Astrocyte of the cerebellum (primary cell): ENCODE measurements at regions not wholly inside any gene's neighbourhood (a gene's known extent, or its start where the extent isn't known, plus 50 kb on each side); places are given as distances from the start of the nearest gene placed in this dataset.

Experiments used
- DNase-seq: peaks from one replicate; pipeline ENCODE4 v3.0.0-alpha.2; 2011; ENCODE audit warnings: low read depth
- H3K4me3 ChIP-seq: 2 replicates; pipeline ENCODE4 v1.5.1; 2011; ENCODE audit warnings: mild to moderate bottlenecking, low read depth, low read length, moderate library complexity
- in situ Hi-C: cut with HindIII; loops from 2 replicates; pipeline ENCODE4 v1.10.0; 2017; ENCODE audit warnings: low sequenced_read_pairs
- TF ChIP-seq, protein P1 (sequence below): IDR thresholded peaks from 2 replicates; pipeline ENCODE4 v1.5.1; 2012; ENCODE audit warnings: low read length, low read depth, moderate library complexity, mild to moderate bottlenecking; ENCODE audit errors: missing control alignments

DNA sequence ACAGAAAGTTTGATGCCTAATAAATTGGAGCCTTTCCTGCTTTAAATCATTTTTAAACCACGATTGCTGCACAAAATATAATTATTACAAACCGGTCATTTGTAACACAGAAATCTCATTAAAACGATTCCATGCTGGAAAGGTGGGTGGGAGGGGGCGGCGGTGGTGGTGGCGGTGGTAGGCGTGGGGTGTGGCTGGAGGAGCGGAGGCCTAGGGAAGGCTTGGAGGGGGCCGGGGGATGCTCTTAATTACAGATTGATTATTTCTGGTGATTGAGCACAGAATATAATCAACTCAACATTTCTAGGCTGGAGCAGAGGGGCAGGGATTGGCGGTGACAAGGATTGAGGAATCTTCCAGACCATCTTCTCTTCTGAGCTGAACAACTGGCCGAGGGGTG lies 157.5 kb downstream of the TRIM29 start:
- TF ChIP-seq, protein P1, sequence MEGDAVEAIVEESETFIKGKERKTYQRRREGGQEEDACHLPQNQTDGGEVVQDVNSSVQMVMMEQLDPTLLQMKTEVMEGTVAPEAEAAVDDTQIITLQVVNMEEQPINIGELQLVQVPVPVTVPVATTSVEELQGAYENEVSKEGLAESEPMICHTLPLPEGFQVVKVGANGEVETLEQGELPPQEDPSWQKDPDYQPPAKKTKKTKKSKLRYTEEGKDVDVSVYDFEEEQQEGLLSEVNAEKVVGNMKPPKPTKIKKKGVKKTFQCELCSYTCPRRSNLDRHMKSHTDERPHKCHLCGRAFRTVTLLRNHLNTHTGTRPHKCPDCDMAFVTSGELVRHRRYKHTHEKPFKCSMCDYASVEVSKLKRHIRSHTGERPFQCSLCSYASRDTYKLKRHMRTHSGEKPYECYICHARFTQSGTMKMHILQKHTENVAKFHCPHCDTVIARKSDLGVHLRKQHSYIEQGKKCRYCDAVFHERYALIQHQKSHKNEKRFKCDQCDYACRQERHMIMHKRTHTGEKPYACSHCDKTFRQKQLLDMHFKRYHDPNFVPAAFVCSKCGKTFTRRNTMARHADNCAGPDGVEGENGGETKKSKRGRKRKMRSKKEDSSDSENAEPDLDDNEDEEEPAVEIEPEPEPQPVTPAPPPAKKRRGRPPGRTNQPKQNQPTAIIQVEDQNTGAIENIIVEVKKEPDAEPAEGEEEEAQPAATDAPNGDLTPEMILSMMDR = no peak
- DNase-seq = no peak
- in situ Hi-C loops = no loop called here
- H3K4me3 ChIP-seq = no peak overlapping the region

DNA sequence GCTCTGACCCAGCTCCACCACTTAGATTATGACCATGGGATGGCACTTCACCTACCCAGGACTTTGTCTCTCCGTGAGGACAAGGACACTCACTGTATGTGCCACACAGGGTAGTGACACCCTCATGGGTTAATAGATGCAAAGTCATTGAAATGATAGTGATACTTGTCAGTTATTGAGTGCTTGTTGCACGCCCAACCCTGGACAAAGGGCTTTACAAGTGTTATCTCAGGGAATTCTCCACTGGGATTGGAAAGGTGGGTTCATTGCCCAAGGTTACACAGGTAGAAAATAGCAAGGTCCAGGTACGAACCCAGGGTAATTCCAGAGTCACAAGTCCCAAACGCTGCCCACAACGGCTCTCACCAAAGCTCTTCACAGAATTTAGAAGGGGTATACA lies 158.2 kb downstream of the TRIM29 start:
- TF ChIP-seq, protein P1 = no peak
- DNase-seq = no peak
- in situ Hi-C loops = no loop called here
- no peak overlapping the region for H3K4me3 ChIP-seq

DNA sequence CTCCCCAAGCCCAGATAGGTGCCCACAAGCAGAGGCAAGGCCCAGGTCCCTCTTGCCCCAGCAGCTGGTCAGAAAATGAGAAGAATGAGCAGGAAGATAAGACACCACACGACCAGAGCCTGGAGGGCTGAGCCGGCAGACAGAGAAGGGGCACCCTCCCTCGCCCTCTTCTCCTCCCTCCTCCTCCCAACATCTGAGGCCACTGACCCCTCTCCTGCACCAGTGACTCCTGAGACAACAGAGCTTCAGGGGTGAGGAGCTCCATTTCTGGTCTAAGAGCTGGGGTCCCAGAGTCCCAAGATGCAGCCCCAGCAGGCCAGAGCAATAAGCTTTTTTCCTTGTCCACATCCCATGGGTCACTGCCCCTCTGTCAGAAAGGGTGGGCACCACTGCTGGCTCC lies 159.2 kb downstream of the TRIM29 start:
- in situ Hi-C loops = no loop called here
- TF ChIP-seq, protein P1 = no peak

DNA sequence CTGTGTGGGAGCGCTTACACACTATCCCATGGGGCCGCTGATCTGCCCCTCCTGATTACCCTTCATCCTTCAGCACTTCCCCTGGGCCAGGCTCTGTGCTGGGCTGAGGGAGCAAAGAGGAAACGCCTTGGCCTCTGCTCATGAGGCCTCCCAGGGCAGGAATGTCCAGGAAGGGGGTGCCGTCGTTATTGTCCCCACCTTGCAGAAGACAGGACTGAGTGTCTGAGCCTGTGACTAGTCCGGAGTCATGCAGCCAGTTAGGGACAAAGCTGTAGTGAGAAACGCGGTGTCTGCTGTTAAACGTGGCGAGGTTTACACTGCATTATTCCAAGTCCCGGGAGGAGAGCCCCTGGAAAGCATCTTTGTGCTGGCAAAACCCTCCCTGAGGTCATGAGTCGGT lies 160.0 kb downstream of the TRIM29 start:
- no peak for DNase-seq
- TF ChIP-seq, protein P1 = no peak
- H3K4me3 ChIP-seq = no peak overlapping the region
- in situ Hi-C loops = no loop called here

More for the DNA sequence above, 159.2 kb downstream of the TRIM29 start:
- no peak for DNase-seq
- no peak overlapping the region for H3K4me3 ChIP-seq

DNA sequence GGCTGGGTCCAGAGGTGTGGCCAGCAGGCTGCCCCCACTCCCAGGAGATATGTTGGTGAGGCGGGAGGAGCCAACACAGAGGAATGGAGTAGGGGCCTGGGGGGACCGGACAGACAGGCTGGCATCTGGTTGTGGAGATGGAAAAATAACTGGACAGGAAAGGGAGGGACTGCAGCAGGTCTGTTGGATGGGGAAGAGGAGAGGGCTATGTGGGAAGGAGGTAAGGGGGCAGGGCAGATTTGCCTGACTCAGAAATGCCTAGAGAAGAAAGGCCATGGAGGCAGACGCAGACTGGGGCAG lies 160.4 kb downstream of the TRIM29 start:
- in situ Hi-C loops = no loop called here
- TF ChIP-seq, protein P1 = no peak
- no peak overlapping the region for H3K4me3 ChIP-seq
- DNase-seq = no peak

DNA sequence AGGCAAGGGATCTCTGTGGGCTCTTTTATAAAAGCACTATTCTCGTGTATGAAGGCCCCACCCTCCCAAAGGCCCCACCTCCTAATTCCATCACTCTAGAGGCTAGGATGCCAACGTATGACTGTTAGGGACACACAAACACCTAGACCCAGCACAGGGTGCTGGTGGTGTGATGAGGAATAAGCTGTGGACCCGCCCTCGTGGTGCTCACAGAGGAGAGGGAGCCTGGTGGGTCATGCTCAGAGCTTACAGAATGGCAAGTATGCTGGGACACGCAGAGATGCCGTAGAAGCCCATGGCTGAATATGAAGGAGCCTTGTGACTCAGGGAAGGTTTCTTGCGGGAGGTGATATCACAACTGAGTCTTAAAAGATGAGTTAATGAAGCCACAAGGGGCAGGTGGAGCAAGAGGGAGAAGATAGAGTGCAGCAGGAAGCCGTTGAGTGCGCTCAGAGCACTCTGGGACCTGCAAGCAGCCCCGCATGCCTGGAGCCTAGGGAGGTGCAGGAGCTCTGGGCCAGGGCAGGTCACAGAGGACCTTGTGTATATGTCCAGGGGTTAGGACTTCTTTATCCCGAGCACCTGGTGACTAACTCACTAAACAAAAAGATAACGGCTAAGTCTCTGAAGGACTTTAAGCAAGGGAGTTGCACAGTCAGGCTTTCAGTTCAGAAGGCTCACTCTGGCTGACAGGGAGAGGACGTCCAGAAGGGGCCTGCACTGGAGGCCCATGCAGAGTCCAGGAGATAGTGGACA lies 160.9 kb downstream of the TRIM29 start:
- TF ChIP-seq, protein P1 = no peak
- H3K4me3 ChIP-seq = no peak overlapping the region
- in situ Hi-C loops = no loop called here
- DNase-seq = no peak

DNA sequence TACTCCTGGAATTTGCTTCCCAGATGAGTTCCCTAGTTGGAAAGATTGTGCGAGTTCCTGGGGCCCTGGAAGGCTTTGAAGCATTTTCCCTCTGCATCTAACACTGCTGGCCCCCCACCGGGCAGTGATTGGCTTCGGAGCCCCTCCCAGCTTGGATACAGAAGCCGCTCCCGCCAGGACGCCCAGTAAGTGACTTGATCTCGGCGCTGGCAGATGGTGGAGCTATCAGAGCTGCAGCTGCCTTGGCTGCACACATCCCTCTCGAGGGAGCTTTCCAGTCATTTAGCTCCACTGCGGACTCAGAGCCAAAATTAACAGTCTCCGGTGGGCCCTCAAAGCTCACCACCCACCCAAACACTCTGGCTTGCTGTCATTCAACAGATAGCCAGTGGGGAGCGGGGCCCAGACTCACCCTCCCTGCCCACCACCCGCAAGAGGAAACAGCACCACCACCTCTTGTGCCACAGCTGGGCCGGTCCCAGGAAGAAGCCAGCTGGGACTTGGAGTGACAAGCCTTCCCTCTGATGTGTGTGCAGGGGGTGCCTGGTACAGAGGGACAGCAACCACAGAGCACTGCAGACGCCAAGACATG lies 162.3 kb downstream of the TRIM29 start:
- in situ Hi-C loops = no loop called here
- no peak overlapping the region for H3K4me3 ChIP-seq
- TF ChIP-seq, protein P1 = no peak
- DNase-seq = no peak
